GM12878 (cell line): ENCODE measurements at regions not wholly inside any gene's neighbourhood (a gene's known extent, or its start where the extent isn't known, plus 50 kb on each side); places are given as distances from the start of the nearest gene placed in this dataset.
"Not testable (repeated sequence)": the region's sequence is repeated elsewhere in the genome, so short reads cannot be mapped to it uniquely, and the experiment has no call there.

ENCODE experiments used
- ATAC-seq: fragments of 200-7000 bp; cut with Tn5 transposase; 3 replicates; pipeline ENCODE4 v1.9.1; 2020; ENCODE audit warnings: mild to moderate bottlenecking, moderate library complexity
- BruUV-seq: library from RNA; stranded (reverse); fragments of 400-500 nt; replicated peaks from 2 replicates; lab custom pipeline; 2021; lab: Mats Ljungman, UMichigan
- CTCF ChIA-PET: fragments of 300-600 bp; sonication (Branson Sonifier 250); formaldehyde crosslinking; extraction: SDS; loops from one replicate; lab custom pipeline; 2021; ENCODE audit warnings: inconsistent platforms; lab: Yijun Ruan, JAX
- POLR2A ChIA-PET: fragments of 350-600 bp; formaldehyde crosslinking; extraction: SDS; loops from one replicate; lab custom pipeline; 2021; ENCODE audit warnings: inconsistent platforms; lab: Charles Lee
- RAD21 ChIA-PET: fragments of 300-600 bp; sonication (Branson Sonifier 250); formaldehyde crosslinking; loops from one replicate; lab custom pipeline; 2023; ENCODE audit warnings: antibody characterized with exemption; ENCODE audit not compliant: unreplicated experiment; lab: Charles Lee
- SMC1A ChIA-PET: fragments of 300-600 bp; sonication (Branson Sonifier 250); formaldehyde crosslinking; loops from one replicate; lab custom pipeline; 2023; ENCODE audit not compliant: unreplicated experiment, uncharacterized antibody; lab: Charles Lee
- DNase-seq: peaks from one replicate; pipeline ENCODE4 v3.0.0-alpha.2; 2011; ENCODE audit warnings: low read depth, low spot score
- FAIRE-seq: peaks from 3 replicates; lab custom pipeline; 2011; peaks lifted over from hg19 to GRCh38; lab: Jason Lieb, UNC
- H2AFZ ChIP-seq: 2 replicates; pipeline ENCODE4 v1.6.0; 2011; ENCODE audit warnings: low read depth, low read length, control low read depth; ENCODE audit not compliant: control insufficient read depth
- H3K27ac ChIP-seq: 2 replicates; pipeline ENCODE4 v1.5.1; 2011; ENCODE audit warnings: control low read depth; ENCODE audit not compliant: control insufficient read depth, insufficient read depth
- H3K27me3 ChIP-seq, 2 experiments: replicated peaks in 1 of 2; 2 replicates each; pipeline versions ENCODE4 v1.6.0 to v1.6.1; 2011; ENCODE audit warnings: low read length in 1 of 2; ENCODE audit not compliant: control insufficient read depth in 2 of 2, insufficient read depth in 2 of 2
- H3K36me3 ChIP-seq, 2 experiments: 2 replicates each; pipeline ENCODE4 v1.5.1; 2011; ENCODE audit warnings: low read length in 1 of 2; ENCODE audit not compliant: control insufficient read depth in 2 of 2, insufficient read depth in 2 of 2
- H3K4me1 ChIP-seq: 2 replicates; pipeline ENCODE4 v1.6.1; 2011; ENCODE audit warnings: mild to moderate bottlenecking, low read length, moderate library complexity, mixed read lengths; ENCODE audit not compliant: control insufficient read depth, insufficient read depth
- H3K4me2 ChIP-seq: 2 replicates; pipeline ENCODE4 v1.6.0; 2011; ENCODE audit warnings: control low read depth; ENCODE audit not compliant: control insufficient read depth, insufficient read depth
- H3K4me3 ChIP-seq: fragments of 200-600 bp; sonication (generic); 2 replicates; pipeline ENCODE4 v1.5.1; 2016
- H3K79me2 ChIP-seq: 2 replicates; pipeline ENCODE4 v1.6.0; 2011; ENCODE audit warnings: low read length; ENCODE audit not compliant: control insufficient read depth, insufficient read depth
- H3K9ac ChIP-seq: 2 replicates; pipeline ENCODE4 v1.8.0; 2011; ENCODE audit warnings: low read length, control low read depth, mixed read lengths; ENCODE audit not compliant: control insufficient read depth, insufficient read depth
- H3K9me3 ChIP-seq: replicated peaks from 3 replicates; pipeline ENCODE4 v1.5.1; 2011; ENCODE audit warnings: mild to moderate bottlenecking, low read length; ENCODE audit not compliant: control insufficient read depth, insufficient read depth
- H4K20me1 ChIP-seq: 2 replicates; pipeline ENCODE4 v1.6.0; 2011; ENCODE audit not compliant: control insufficient read depth, insufficient read depth
- CBFB ChIP-seq: IDR thresholded peaks from 2 replicates; pipeline ENCODE4 v1.6.1; 2016; ENCODE audit warnings: antibody characterized with exemption, low read depth
- CHD2 ChIP-seq: IDR thresholded peaks from 2 replicates; pipeline ENCODE4 v1.6.1; 2011; ENCODE audit warnings: low read depth, low read length, improper control_type of control experiment, borderline replicate concordance
- EP300 ChIP-seq, 2 experiments: fragments of 150-350 bp in 1 of 2; IDR thresholded peaks; 2 replicates each; pipeline ENCODE4 v1.6.1; 2011 to 2012; ENCODE audit warnings: low read depth in 2 of 2, low read length in 2 of 2, borderline replicate concordance in 1 of 2, improper control_type of control experiment in 1 of 2, inconsistent platforms in 1 of 2; ENCODE audit not compliant: control insufficient read depth in 1 of 2
- HDAC2 ChIP-seq: fragments of 200-600 bp; sonication (generic); IDR thresholded peaks from 2 replicates; pipeline ENCODE4 v1.6.1; 2017
- ZNF217 ChIP-seq: fragments of 450-650 bp; IDR thresholded peaks from 2 replicates; pipeline ENCODE4 v1.6.1; 2017; ENCODE audit warnings: antibody characterized with exemption, mild to moderate bottlenecking
- WGBS: methylation state at CpG from one replicate; pipeline ENCODE4 v1.1.6; 2016; ENCODE audit warnings: low lambda C conversion rate; ENCODE audit not compliant: insufficient replicate concordance, insufficient coverage; ENCODE audit errors: missing lambda C conversion rate; 5-methylcytosine and 5-hydroxymethylcytosine counted together
- in situ Hi-C: fragments of 300-500 bp; cut with MboI; formaldehyde crosslinking; loops from 9 replicates; pipeline ENCODE4 v1.14.3; 2018; ENCODE audit warnings: mixed read lengths
- intact Hi-C: fragments of 100-400 bp; cut with micrococcal nuclease; formaldehyde crosslinking; loops from one replicate; pipeline ENCODE4 v1.14.2; 2022; ENCODE audit not compliant: unreplicated experiment
- TF ChIP-seq, protein P1 (sequence below): fragments of 450-650 bp; IDR thresholded peaks from 2 replicates; pipeline ENCODE4 v1.6.1; 2018; ENCODE audit warnings: mild to moderate bottlenecking, low read depth, moderate library complexity; ENCODE audit not compliant: partially characterized antibody

DNA sequence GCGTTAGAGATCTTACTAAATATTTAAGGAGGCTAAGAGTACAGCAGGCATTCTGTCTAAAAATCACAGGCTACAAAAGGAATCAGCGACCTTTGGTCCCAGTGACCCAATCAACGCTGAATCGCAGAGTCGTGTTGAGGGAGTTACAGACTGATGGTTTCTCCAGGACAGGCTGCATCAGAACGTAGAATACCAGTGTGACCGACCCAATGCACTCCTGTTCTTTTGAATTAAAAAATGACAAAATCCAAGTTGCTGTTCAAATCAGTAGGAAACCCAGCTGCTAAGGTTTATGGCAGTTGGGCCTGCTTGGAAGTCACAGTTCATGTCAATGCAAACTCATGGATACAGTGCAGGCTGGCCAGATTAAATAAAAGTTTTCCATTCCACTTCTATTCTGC, 155.8 kb upstream of the AFDN start:
- DNase-seq (no peak), ATAC-seq (no peak), FAIRE-seq (no peak)
- TF ChIP-seq CHD2 (no peak), ZNF217 (no peak), EP300 (IDR thresholded peaks at IDR 0.05; ENCODE audit: borderline replicate concordance in 1 of 2, control insufficient read depth in 1 of 2, low read depth in 2 of 2, low read length in 2 of 2) (no peak), CBFB (no peak), HDAC2 (no peak)
- TF ChIP-seq, protein P1, sequence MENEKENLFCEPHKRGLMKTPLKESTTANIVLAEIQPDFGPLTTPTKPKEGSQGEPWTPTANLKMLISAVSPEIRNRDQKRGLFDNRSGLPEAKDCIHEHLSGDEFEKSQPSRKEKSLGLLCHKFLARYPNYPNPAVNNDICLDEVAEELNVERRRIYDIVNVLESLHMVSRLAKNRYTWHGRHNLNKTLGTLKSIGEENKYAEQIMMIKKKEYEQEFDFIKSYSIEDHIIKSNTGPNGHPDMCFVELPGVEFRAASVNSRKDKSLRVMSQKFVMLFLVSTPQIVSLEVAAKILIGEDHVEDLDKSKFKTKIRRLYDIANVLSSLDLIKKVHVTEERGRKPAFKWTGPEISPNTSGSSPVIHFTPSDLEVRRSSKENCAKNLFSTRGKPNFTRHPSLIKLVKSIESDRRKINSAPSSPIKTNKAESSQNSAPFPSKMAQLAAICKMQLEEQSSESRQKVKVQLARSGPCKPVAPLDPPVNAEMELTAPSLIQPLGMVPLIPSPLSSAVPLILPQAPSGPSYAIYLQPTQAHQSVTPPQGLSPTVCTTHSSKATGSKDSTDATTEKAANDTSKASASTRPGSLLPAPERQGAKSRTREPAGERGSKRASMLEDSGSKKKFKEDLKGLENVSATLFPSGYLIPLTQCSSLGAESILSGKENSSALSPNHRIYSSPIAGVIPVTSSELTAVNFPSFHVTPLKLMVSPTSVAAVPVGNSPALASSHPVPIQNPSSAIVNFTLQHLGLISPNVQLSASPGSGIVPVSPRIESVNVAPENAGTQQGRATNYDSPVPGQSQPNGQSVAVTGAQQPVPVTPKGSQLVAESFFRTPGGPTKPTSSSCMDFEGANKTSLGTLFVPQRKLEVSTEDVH, result no peak
- H3K4me3 ChIP-seq, result no peak overlapping the region
- no TSS peak for BruUV-seq
- CTCF ChIA-PET, result no interaction called here
- no peak overlapping the region for H3K27ac ChIP-seq
- H3K9ac ChIP-seq, result no peak overlapping the region
- no peaks in the 10 kb centered on the region for H3K4me1 ChIP-seq
- SMC1A ChIA-PET, result no interaction called here
- no peaks in the 10 kb centered on the region; the same call in 2 of the 3 replicates for H3K9me3 ChIP-seq
- 44% methylated on average over 7 of the region's 7 CpGs for WGBS
- no peaks in the 10 kb centered on the region for H3K79me2 ChIP-seq
- intact Hi-C loops (no loop called here), in situ Hi-C loops (no loop called here)
- no peak overlapping the region for H2AFZ ChIP-seq
- H3K27me3 ChIP-seq, result no peaks in the 10 kb centered on the region; a peak in 1 of 4 replicates
- no peak overlapping the region for H3K4me2 ChIP-seq
- H4K20me1 ChIP-seq, result no peaks in the 10 kb centered on the region
- POLR2A ChIA-PET, result no interaction called here
- RAD21 ChIA-PET, result no interaction called here
- H3K36me3 ChIP-seq, result no peaks in the 10 kb centered on the region

DNA sequence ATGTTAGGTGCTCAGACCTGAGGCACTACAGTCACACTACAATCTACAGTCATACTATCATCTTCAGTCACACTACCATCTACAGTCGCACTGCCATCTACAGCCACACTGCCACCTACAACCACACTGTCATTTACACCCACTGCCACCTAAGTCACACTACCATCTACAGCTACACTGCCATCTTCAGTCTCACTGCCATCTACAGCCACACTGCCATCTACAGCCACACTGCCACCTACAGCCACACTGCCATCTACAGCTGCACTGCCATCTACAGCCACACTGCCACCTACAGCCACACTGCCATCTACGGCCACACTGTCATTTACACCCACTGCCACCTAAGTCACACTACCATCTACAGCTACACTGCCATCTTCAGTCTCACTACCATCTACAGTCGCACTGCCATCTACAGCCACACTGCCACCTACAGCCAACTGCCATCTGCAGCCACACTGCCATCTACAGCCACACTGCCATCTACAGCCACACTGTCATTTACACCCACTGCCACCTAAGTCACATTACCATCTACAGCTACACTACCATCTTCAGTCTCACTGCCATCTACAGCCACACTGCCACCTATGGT, 155.2 kb upstream of the AFDN start:
- POLR2A ChIA-PET, CTCF ChIA-PET, H4K20me1 ChIP-seq, FAIRE-seq, H3K36me3 ChIP-seq, ATAC-seq, H3K4me1 ChIP-seq, H3K4me2 ChIP-seq, SMC1A ChIA-PET, H3K27ac ChIP-seq, RAD21 ChIA-PET, intact Hi-C loops, H3K9me3 ChIP-seq, DNase-seq, BruUV-seq, H2AFZ ChIP-seq, H3K27me3 ChIP-seq, in situ Hi-C loops, H3K79me2 ChIP-seq, H3K9ac ChIP-seq, H3K4me3 ChIP-seq: not testable (repeated sequence)
- WGBS, result 45% methylated on average over 3 of the region's 3 CpGs
